GM12892 (cell line): ENCODE measurements at regions not wholly inside any gene's neighbourhood (a gene's known extent, or its start where the extent isn't known, plus 50 kb on each side); places are given as distances from the start of the nearest gene placed in this dataset.

ENCODE experiments used
- POLR2AphosphoS5 ChIP-seq: IDR thresholded peaks from 2 replicates; pipeline ENCODE4 v1.6.1; 2011; ENCODE audit warnings: low read depth, low read length, control low read depth
- TAF1 ChIP-seq: IDR thresholded peaks from 2 replicates; pipeline ENCODE4 v1.6.1; 2011; ENCODE audit warnings: low read depth, mild to moderate bottlenecking, control low read depth, low read length, borderline replicate concordance

GRCh38 chr6:144346719-144347447 lies 61.7 kb downstream of the UTRN start:
- TF ChIP-seq TAF1: no peak
- TF ChIP-seq POLR2AphosphoS5: no peak
